Effector memory CD8-positive, alpha-beta T cell (primary cell): ENCODE measurements at regions not wholly inside any gene's neighbourhood (a gene's known extent, or its start where the extent isn't known, plus 50 kb on each side); places are given as distances from the start of the nearest gene placed in this dataset.
"Not testable (repeated sequence)": the region's sequence is repeated elsewhere in the genome, so short reads cannot be mapped to it uniquely, and the experiment has no call there.

Experiments
- ATAC-seq: fragments of 150-1000 bp; cut with Tn5 transposase; replicated peaks from 2 replicates; pipeline ENCODE4 v1.10.0; 2021; ENCODE audit warnings: mild to moderate bottlenecking, moderate library complexity
- DNase-seq, 3 experiments: peaks; one replicate each; pipeline ENCODE4 v3.0.0; 2021
- H3K27ac Mint-ChIP-seq, 2 donors: one replicate each; pipeline ENCODE4 v1.8.0; 2022; ENCODE audit warnings: mild to moderate bottlenecking in 2 of 2, mixed read lengths in 2 of 2, moderate library complexity in 2 of 2
- H3K27me3 Mint-ChIP-seq, 2 donors: one replicate each; pipeline ENCODE4 v1.8.0; 2022; ENCODE audit warnings: mixed read lengths in 2 of 2
- H3K36me3 Mint-ChIP-seq: one replicate; pipeline ENCODE4 v1.8.0; 2022; ENCODE audit warnings: mild to moderate bottlenecking, moderate library complexity, mixed read lengths; ENCODE audit not compliant: insufficient read depth
- H3K4me1 Mint-ChIP-seq, 2 donors: one replicate each; pipeline ENCODE4 v1.8.0; 2022; ENCODE audit warnings: low read depth in 2 of 2, mixed read lengths in 2 of 2
- H3K4me3 Mint-ChIP-seq, 2 donors: one replicate each; pipeline ENCODE4 v1.8.0; 2022; ENCODE audit warnings: mild to moderate bottlenecking in 2 of 2, mixed read lengths in 2 of 2, moderate library complexity in 2 of 2
- H3K9me3 Mint-ChIP-seq, 2 donors: one replicate each; pipeline ENCODE4 v1.8.0; 2022; ENCODE audit warnings: mixed read lengths in 2 of 2

- DNase-seq: no peak
- Mint-ChIP-seq H3K4me1 (no peaks in the 10 kb centered on the region), H3K4me3 (no peak overlapping the region), H3K27ac (no peak overlapping the region), H3K9me3 (peaks cover 0 to 1% of the 10 kb centered on the region in 2 donors), H3K27me3 (peaks cover 16 to 39% of the 10 kb centered on the region in 2 donors), H3K36me3 (no peaks in the 10 kb centered on the region)
- ATAC-seq: no peak
These were observed 169.5 kb upstream of the EDNRB start for GRCh38 chr13:78087966-78088678.

- no peak for ATAC-seq
- no peak for DNase-seq
- peaks cover 16 to 42% of the 10 kb centered on the region in 2 donors for H3K27me3 Mint-ChIP-seq
- no peaks in the 10 kb centered on the region for H3K36me3 Mint-ChIP-seq
- no peaks in the 10 kb centered on the region for H3K4me1 Mint-ChIP-seq
- peaks cover 5 to 8% of the 10 kb centered on the region in 2 donors for H3K9me3 Mint-ChIP-seq
- no peak overlapping the region for H3K27ac Mint-ChIP-seq
- H3K4me3 Mint-ChIP-seq: no peak overlapping the region
These were observed 167.0 kb upstream of the EDNRB start for GRCh38 chr13:78085434-78086225.

GRCh38 chr13:78084401-78084800 is 165.8 kb upstream of the EDNRB start:
- no peak overlapping the region for H3K4me3 Mint-ChIP-seq
- no peaks in the 10 kb centered on the region for H3K4me1 Mint-ChIP-seq
- DNase-seq (no peak), ATAC-seq (no peak)
- H3K27me3 Mint-ChIP-seq: peaks cover 10 to 39% of the 10 kb centered on the region in 2 donors
- H3K9me3 Mint-ChIP-seq: peaks cover 5 to 8% of the 10 kb centered on the region in 2 donors
- H3K36me3 Mint-ChIP-seq: no peaks in the 10 kb centered on the region
- H3K27ac Mint-ChIP-seq: no peak overlapping the region

- DNase-seq (no peak), ATAC-seq (no peak)
- Mint-ChIP-seq H3K4me1 (no peaks in the 10 kb centered on the region), H3K36me3 (no peaks in the 10 kb centered on the region), H3K27me3 (peaks cover 20 to 34% of the 10 kb centered on the region in 2 donors), H3K4me3 (no peak overlapping the region), H3K9me3 (peaks cover 5 to 8% of the 10 kb centered on the region in 2 donors), H3K27ac (no peak overlapping the region)
These were observed 159.5 kb upstream of the EDNRB start for GRCh38 chr13:78078168-78078567.

- no peak overlapping the region for H3K27ac Mint-ChIP-seq
- ATAC-seq (no peak), DNase-seq (no peak)
- H3K36me3 Mint-ChIP-seq: no peaks in the 10 kb centered on the region
- H3K4me3 Mint-ChIP-seq: no peak overlapping the region
- no peaks in the 10 kb centered on the region for H3K4me1 Mint-ChIP-seq
- H3K27me3 Mint-ChIP-seq: no peaks in the 10 kb centered on the region
- no peaks in the 10 kb centered on the region for H3K9me3 Mint-ChIP-seq
These were observed 148.7 kb upstream of the EDNRB start for GRCh38 chr13:78067290-78067689.

- no peak for ATAC-seq
- Mint-ChIP-seq H3K9me3 (no peaks in the 10 kb centered on the region), H3K4me1 (no peaks in the 10 kb centered on the region), H3K27me3 (no peaks in the 10 kb centered on the region), H3K4me3 (no peak overlapping the region), H3K27ac (no peak overlapping the region), H3K36me3 (no peaks in the 10 kb centered on the region)
- DNase-seq: no peak
These were observed 146.5 kb upstream of the EDNRB start for GRCh38 chr13:78065141-78065540.

- DNase-seq (no peak), ATAC-seq (no peak)
- Mint-ChIP-seq H3K36me3 (no peaks in the 10 kb centered on the region), H3K27ac (no peak overlapping the region), H3K27me3 (no peaks in the 10 kb centered on the region), H3K4me1 (no peaks in the 10 kb centered on the region), H3K4me3 (no peak overlapping the region), H3K9me3 (peaks cover 0 to under 1% of the 10 kb centered on the region in 2 donors)
These were observed 143.2 kb upstream of the EDNRB start for GRCh38 chr13:78061806-78062205.

GRCh38 chr13:78060966-78061365 is 142.3 kb upstream of the EDNRB start:
- Mint-ChIP-seq H3K4me1 (no peaks in the 10 kb centered on the region), H3K27me3 (no peaks in the 10 kb centered on the region), H3K4me3 (no peak overlapping the region), H3K27ac (no peak overlapping the region), H3K9me3 (peaks cover 2 to 8% of the 10 kb centered on the region in 2 donors), H3K36me3 (no peaks in the 10 kb centered on the region)
- ATAC-seq: no peak
- DNase-seq: no peak

- peaks cover 0 to 10% of the 10 kb centered on the region in 2 donors for H3K27me3 Mint-ChIP-seq
- not testable (repeated sequence) for H3K4me1 Mint-ChIP-seq, DNase-seq, H3K27ac Mint-ChIP-seq, H3K36me3 Mint-ChIP-seq, H3K9me3 Mint-ChIP-seq, ATAC-seq, H3K4me3 Mint-ChIP-seq
These were observed 138.2 kb upstream of the EDNRB start for GRCh38 chr13:78056865-78057264.

GRCh38 chr13:78054157-78054556 is 135.5 kb upstream of the EDNRB start:
- peaks cover 10 to 26% of the 10 kb centered on the region in 2 donors for H3K27me3 Mint-ChIP-seq
- H3K36me3 Mint-ChIP-seq: no peaks in the 10 kb centered on the region
- no peak for ATAC-seq
- peaks cover 2 to 8% of the 10 kb centered on the region in 2 donors for H3K9me3 Mint-ChIP-seq
- no peak overlapping the region for H3K4me3 Mint-ChIP-seq
- no peaks in the 10 kb centered on the region for H3K4me1 Mint-ChIP-seq
- no peak overlapping the region for H3K27ac Mint-ChIP-seq
- no peak for DNase-seq

- Mint-ChIP-seq H3K36me3 (no peaks in the 10 kb centered on the region), H3K4me3 (no peak overlapping the region), H3K4me1 (no peaks in the 10 kb centered on the region), H3K9me3 (peaks cover 0 to 2% of the 10 kb centered on the region in 2 donors), H3K27me3 (peaks cover 18 to 37% of the 10 kb centered on the region in 2 donors), H3K27ac (no peak overlapping the region)
- ATAC-seq: no peak
- no peak for DNase-seq
These were observed 128.5 kb upstream of the EDNRB start for GRCh38 chr13:78047151-78047550.

- no peak overlapping the region for H3K27ac Mint-ChIP-seq
- no peak overlapping the region for H3K4me3 Mint-ChIP-seq
- H3K36me3 Mint-ChIP-seq: no peaks in the 10 kb centered on the region
- no peak for ATAC-seq
- H3K4me1 Mint-ChIP-seq: no peaks in the 10 kb centered on the region
- H3K27me3 Mint-ChIP-seq: peaks cover 18 to 35% of the 10 kb centered on the region in 2 donors
- no peak for DNase-seq
- H3K9me3 Mint-ChIP-seq: peaks cover 0 to 2% of the 10 kb centered on the region in 2 donors
These were observed 127.7 kb upstream of the EDNRB start for GRCh38 chr13:78046331-78046730.

- DNase-seq (no peak), ATAC-seq (no peak)
- H3K27me3 Mint-ChIP-seq: peaks cover 14 to 35% of the 10 kb centered on the region in 2 donors
- no peak overlapping the region for H3K27ac Mint-ChIP-seq
- no peak overlapping the region for H3K4me3 Mint-ChIP-seq
- peaks cover 0 to 2% of the 10 kb centered on the region in 2 donors for H3K9me3 Mint-ChIP-seq
- H3K36me3 Mint-ChIP-seq: no peaks in the 10 kb centered on the region
- no peaks in the 10 kb centered on the region for H3K4me1 Mint-ChIP-seq
These were observed 127.3 kb upstream of the EDNRB start for GRCh38 chr13:78045916-78046315.

- H3K27me3 Mint-ChIP-seq: peaks cover 0 to 29% of the 10 kb centered on the region in 2 donors
- not testable (repeated sequence) for H3K4me3 Mint-ChIP-seq, H3K27ac Mint-ChIP-seq, H3K36me3 Mint-ChIP-seq, ATAC-seq, H3K4me1 Mint-ChIP-seq, DNase-seq, H3K9me3 Mint-ChIP-seq
These were observed 122.7 kb upstream of the EDNRB start for GRCh38 chr13:78041366-78041765.
